IPS-NIHi7 (cell line): ENCODE measurements at regions not wholly inside any gene's neighbourhood (a gene's known extent, or its start where the extent isn't known, plus 50 kb on each side); places are given as distances from the start of the nearest gene placed in this dataset.

Source experiments
- DNase-seq: peaks from one replicate; pipeline ENCODE4 v3.0.0; 2012; ENCODE audit warnings: mixed read lengths; ENCODE audit errors: extremely low spot score

DNA sequence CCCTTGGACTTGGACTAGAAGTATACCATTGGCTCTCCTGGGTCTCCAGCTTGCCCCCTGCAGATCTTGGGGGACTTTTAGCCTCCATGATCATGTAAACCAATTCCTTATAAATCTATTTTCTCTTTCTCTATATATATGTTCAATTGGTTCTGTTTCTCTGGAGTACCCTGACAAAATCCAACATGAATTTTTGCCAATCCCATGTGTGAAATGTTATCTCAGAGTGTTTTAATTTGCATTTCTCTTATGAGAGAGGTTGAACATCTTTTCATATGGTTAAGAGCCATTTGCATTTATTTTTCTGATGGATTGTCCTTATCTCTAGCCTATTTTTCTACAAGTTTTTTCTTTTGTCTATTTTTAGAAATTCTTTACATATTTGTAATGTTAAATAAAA is 131.7 kb upstream of the NEO1 start:
- DNase-seq: no peak

DNA sequence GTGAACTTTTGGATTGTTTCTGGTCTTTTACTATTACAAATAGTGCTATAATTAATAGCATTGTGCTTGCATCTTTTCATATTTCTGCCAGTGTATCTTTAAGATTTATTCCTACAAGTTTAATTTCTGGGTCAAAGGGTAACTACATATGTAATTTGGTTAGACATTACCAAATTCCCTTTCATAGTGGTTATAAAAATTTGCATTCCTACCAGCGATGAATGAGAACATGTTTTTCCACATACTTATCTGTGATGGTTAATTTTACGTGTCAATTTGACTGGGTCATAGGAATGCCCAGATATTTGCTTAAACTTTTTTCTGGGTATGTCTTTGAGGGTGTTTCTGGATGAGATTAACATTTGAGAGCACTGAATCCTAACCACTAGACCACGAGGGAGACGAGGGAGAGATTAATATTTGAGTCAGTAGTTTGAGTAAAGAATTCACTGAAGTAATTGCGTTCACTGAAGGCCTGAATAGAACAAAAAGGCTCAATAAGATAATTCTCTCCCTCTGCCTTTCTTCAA is 132.3 kb upstream of the NEO1 start:
- DNase-seq: no peak

DNA sequence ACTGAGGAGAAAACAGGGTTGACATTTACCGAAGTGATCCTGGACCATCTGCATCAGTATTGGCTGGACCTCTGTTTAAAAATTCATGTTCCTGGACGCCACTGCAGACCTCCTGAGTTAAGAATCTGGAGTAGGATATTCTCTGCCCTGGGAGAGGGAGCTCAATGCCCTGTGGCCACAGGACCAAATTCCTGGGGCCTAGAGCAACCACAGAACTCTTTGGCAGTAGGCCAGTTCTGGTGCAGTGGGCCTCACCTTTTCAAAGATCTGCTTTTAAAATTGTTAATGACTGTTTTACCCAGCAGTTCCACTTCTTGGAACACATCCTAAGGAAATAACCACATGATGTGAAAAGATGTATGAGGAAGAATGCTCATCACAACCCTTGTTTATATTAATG is 133.3 kb upstream of the ADPGK start:
- no peak for DNase-seq

DNA sequence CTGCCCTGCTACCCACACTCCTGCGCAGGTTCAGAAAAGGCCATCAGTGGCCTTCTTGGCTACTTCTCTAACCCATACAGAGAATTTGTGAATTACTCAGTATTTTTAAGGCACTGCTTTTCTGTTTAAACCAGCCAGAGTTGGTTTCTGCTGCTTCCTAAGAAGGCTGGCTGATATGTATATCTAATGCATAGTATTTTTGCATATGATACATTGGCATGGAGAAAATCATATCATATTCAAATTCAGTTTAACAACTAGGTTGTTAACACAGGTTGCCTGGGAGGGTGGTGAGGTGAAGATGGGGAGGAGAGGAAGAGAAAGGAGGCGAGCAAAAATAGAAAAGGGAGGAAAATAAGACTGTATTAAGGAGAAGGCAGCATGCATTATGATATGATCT is 132.8 kb upstream of the ADPGK start:
- no peak for DNase-seq

DNA sequence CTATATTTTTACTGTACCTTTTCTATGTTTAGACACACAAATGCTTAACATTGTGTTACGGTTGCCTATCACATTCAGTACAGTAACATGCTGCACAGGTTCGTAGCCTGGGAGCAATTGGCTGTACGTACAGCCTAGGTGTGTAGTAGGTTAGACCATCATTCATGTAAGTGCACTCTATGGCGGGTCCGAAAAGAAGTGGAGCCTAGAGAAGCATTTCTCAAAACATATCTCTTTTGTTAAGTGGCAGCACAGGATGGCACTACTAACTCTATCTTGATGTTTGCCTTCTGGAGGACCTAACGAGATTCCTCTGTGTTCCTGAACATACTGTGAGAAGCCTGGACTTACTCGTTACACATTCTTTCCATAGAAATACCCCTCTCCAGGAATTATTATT is 132.3 kb upstream of the ADPGK start:
- DNase-seq: no peak

DNA sequence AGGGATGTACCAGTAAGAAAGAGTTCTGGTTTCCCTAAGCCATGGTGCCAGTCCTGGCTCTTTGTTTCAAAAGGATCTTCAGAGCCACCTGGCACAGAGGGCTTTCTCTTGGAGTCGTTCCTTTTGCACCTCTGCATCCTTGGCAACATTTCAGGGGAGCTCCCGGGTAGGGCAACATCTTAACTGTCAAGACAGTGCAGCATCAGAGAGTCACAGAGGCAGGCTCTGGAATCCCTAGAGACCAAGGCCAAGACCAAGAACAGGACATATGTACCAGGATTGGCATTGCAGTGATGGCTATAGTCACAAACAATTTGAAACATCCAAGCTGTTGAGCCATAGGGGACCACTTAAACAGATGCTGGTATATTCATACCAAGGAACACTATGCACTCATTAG is 129.4 kb upstream of the ADPGK start:
- DNase-seq: no peak

DNA sequence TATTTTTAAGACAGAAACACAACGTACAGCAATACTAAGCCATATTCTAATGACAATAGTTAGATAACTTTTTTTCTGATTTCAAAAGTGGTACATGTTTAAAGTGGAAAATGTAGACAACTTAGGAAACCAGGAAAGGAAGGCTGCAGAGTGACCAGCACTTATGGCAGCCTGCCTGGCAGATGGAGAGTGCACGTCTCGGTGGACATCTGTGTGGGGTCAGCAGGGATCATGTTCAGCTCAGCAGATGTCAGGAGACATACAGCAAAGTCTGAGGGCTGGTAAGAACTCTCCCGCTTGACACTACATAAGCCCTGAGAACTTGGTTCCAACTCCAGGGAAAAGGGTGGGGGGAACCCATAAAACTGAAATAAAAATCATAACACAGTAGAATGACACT is 128.6 kb upstream of the ADPGK start:
- no peak for DNase-seq

DNA sequence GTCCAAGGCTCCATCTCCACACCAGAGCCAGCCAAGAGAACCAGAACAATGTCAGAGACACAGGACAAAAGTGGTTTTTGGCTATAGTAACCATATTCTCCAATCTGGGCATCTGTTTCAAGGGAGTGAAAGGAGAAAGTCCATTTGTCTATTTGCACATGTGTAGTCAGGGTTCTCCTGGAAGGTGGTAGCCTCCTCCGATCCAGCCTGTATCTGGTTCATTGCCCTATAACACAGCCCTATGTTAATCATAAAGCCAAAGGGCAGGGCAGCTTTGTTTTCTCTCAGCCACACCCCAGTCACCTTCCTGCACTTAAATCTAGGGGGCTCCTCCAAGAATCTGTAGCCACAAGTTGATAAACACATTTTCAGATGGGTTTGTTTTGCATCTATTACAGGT is 128.1 kb upstream of the ADPGK start:
- DNase-seq: no peak

DNA sequence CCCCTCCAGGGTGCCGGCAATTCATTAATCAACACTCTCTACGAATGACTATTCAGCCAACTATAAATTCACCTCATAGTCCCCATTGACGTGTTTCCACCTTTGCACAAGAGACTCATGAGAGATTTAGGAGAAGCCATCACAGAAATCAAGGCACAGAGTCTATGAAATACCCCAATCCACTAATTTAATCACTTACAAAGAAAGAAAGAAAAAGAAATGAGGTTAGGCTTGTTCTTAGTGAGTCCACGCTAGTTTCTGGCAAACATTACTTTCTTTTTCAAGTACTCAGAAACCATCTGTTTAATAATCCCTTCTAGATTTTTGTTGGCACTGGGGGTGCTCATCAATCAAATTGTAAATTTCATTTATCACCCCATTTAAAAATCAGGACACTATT is 125.2 kb upstream of the ADPGK start:
- DNase-seq: no peak

DNA sequence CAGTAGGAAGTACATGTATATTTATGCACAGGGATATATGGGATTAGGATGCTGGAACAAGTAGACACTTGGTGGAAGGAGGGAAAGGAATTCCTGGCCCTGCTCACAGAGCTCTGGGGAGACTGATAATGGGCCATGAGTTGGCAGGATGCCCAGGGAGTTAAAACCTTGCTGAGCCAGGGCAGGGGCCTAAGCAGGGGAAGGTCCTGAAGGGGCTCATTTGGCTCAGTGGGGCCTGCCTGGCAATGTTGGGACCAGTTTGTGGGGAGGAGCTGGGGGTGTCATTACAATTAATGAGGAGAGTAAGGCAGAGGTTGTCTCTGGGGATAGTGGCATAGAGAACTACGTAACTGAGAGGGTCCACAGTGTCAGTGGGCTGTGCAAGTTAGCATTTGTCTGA is 124.2 kb upstream of the ADPGK start:
- no peak for DNase-seq

DNA sequence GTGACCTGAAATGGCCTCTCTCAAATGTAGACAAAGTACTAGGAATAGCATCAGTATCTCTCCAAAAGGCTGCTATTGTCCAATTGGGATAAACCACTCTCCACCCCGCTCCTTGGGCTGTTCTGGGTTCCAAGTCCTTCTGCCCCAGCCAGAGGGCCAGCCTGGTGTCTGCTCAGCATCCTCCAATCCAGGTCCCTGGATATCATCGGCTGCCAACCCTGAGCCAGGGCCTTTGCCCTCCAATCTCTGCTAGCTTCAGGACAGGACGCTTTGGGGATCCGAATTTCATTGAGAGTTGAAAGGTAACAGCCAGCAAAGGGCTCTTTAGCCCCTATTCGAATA is 119.3 kb upstream of the ADPGK start:
- DNase-seq: no peak

DNA sequence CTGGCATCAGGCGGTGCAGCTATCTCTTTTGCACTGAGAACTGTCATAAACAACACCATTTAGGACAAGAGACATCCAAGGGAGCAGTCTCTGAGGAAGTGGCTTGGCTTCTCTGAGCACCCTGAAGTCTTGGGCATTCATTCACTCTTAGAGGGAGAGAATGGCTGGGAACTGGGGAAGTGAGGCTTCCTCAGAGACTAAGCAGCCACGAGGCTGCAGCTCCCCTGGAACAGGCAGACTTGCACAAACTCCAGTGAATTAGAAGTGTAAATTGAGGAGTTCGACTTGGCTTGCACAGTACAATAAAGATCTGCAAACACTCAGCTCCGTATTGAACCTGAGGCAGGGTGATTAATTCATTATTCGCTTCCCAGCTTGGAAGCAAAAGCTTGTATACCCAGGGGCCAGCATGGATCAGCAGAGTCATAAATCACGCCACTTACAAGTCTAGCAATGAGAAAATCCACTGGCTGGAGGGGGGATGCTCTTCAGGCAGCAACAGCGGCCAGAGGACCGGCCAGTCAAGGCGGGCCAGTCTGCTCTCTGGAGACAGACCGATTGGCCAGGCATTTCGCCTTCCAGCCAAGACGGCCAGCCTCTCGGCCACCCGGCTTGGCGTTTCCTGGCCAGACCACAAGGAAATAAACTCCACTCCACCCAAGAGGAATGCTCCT is 118.8 kb upstream of the ADPGK start:
- no peak for DNase-seq

DNA sequence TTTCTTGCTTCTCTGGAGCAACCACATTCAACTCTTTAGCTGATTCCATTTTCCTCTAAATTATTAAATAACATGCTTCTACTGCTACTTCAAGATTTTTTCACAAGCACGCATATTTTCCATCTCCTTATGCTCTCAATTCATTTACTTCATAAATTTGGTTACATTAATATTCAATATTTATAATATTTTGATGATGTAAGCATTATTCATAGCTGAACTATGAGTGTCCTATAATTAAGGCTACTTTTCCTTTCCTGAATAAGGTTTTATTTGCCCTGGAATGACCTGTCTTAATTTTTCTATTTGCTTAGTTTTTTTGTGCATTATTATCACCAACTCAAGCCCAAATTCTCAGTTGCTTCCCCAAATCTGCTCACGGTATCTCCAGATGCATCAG is 109.4 kb upstream of the ADPGK start:
- no peak for DNase-seq

DNA sequence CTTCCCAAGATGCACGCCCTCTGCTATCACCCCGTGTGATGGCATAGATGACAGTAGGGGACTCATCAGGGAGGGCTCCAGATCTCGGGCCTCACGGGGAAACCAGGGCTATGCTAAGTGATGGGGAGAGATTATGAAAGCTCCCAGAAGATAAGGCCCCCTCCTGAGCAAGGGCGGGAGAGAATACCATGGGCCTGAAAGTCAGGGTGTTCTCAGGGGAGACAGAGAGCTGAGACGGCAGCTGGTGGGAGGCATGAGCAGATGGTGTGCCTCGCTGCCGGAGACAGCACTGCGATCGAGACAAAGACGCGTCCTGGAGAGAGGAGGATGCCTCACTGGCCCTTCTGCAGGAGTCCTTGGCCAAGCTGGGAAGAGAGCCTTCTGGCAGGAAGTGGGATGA is 106.5 kb upstream of the ADPGK start:
- DNase-seq: no peak

DNA sequence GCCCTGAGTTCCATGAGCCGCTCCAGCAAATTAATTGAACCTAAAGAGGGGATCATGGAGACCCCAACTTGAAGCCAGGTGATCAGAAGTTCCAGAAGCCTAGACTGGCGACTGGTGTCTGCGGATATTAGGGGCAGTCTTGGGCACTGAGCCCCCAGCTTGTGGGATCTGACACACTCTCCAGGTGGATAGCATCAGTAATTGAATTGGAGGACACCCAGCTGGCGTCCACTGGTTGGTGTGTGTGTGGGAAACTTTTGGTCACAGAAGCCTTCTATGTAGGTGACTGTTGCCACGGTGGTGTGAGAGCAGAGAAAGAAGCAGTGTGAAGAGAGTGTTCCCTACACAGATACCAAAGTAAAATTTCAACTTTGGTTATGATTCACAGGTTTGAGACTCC is 106.0 kb upstream of the ADPGK start:
- no peak for DNase-seq

DNA sequence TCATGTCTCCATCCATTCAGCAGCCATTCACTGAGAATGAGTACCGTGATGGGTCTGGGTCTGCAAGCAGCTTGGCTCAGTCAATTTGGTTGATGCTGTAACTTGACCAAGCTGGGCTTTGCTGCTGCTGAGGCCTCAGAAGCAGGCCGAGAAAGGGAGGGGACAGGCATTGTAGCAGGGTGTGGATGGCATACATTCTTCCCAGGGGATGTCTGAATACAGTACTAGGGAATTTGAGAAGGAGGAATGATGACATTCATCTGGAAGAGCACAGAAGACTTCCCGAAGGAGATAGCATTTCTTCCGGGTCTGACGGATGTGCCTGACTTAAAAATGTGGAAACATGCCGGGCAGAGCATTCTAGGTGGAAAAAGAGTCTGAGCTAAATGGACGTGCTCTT is 105.3 kb upstream of the ADPGK start:
- DNase-seq: no peak

DNA sequence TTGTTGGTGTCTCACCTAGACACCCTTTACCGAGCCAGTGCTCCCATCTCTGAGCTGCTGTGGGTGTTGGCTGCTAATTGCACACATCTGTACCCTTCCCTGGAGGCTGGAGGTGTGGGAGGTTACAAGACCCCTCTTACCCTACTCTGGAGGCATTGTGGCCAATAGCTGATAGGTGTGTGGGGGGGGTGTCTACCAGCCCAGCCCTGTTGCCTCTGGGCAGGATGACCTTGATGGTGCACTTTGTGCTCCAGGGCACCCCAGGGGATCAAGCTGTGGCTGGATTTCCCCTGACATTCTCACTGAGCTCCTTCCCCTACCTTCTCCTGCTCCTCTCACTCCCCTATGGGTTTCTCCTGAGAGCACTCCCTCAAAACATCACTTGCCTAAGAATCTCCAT is 104.7 kb upstream of the ADPGK start:
- no peak for DNase-seq

DNA sequence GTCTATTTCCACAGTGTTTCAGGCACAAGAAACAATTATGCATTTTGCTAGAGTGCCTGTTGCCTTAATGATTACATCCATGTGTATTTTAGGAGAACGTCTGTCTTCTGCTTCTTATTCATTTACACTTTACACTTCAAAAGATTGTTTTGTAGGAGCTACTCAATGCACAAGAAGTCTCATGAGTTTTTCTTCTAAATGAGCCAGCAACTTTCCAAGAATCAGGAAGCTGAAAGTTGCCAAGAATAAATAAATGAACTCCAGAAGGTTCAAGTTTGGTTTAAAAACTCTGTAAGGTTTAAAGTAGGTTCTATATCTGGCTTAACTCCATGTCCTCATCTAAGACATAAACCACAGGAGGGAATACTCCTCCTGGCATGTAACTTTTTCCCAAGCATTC is 103.8 kb upstream of the ADPGK start:
- DNase-seq: no peak

DNA sequence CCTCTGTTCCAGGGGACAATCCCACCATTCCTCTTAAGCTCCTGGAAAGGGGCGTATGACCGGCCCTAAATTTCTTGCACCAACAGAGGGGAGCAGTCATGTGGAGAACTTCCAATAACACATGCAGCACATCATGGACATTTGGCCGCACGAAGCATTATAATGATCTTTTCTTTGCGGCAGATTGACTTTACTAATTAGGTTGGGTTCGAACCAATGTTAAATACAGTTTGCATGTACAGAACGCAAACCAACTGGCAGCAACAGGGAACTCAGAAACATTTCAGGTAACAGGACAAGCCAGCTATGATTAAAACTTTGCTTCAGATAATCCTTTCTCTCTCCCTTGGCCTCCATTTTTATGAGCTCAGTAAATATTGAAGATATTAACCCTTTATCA is 100.8 kb upstream of the ADPGK start:
- DNase-seq: no peak

DNA sequence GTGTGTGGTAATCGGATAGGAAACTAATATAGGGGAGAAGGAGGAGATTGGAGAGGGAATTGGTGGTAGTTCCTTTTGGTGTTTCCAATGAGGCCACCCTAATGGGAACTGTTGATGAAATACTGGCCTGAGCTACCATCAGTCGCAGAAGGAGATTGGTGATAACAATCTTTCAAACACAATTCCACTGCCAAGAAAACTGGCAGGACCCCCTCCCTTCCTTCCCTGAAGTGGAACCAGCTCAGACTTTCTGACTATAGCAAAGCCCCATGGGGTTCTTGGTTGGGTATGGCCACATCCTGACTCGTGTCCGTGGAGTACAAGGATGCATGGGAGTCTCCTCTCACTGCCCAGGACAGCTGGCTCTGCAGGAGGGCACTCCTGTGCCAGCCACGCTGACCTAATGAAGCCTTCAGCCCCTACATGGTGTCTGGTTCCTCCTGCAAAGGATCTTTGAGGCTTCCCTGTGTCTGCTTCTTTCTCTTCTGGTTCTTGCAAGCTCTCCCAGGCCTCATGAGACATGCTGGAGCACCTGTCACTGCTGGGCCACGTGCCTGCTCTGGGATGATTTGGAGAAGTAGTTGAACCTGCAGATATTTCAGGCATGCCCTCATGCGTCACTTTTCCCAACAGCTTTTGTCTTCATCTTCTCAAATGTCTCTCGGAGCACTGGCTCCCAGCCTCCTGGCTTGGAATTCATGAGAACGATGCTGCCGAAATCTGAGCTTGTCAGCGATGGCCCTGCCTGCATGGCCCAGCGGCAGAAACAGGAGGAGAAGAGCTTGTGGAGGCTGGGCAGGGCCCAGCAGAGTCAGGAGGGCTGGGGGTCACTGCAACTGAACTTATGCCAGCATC is 90.0 kb upstream of the ADPGK start:
- no peak for DNase-seq

DNA sequence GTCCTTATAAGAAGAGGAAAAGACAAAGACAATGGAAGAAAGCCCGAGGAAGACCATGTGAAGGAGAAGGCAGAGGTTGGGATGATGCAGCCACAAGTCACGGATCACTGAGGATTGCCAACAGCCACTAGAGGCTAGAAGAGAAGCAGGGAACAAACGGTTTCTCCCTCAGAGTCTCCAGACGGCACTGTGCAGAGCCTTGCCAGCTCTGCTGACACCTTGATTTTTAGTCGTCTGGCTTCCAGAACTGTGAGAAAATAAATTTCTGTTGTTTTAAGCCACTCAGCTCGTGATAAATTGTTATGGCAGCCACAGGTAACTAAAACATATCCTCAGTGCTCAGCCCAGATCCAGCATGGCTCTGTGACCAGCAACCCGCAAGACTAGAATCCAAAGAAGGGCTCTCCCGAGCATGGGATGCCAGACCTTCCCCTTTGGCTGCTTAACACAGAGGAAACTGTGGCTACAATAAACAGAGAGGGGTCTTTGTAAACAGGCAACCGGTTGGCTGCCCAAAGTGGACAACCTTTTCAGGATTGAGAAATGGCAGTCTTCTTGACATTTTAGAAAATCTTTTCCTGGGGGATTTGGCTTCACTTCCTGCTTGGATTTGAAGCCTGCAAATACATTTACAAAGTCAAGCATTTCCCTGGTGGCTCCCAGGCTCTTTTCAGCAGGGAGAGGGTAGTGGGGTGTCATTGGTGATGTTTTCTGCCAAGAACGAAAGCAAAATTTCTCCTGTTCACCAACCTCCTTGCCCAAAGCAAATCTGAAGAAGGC is 88.7 kb upstream of the ADPGK start:
- DNase-seq: no peak

DNA sequence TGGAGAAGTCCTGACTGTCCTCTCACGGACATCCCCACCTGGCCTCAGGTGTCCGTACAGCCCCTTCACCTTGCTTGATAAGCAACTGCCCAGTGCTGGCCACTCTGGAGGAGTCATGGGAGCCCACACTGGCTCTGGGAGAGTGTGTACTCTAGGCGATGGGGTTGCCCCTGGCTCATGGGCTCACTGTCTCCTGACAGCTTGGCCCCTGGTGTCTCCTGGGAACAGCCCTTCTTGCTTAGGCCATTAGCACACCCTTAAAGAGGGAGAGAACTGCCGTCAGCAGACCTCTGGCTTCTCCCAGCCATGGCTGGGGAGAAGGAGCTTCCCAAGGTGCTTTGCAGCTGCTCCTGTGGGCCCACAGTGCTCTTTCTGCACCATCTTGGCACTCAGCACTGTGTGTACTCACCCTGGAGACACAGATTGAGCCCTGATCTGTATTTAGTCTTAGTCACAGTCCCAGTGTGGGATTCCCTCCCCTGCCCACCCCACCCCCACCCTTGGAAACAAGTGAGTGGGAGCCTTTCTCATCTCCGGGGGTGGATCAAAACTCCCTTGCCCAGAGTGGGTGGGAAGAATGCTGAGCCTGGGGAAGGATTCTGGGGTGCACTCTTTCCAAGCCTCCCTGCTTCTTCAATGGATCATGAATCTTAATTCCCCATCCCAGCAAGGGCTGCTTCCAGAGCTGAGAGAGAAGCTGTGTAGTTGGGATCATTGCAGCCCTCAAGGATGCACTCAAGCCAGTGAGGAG is 83.5 kb upstream of the ADPGK start:
- no peak for DNase-seq
